ENCODE measurements at regions not wholly inside any gene's neighbourhood (a gene's known extent, or its start where the extent isn't known, plus 50 kb on each side); places are given as distances from the start of the nearest gene placed in this dataset.

DNA sequence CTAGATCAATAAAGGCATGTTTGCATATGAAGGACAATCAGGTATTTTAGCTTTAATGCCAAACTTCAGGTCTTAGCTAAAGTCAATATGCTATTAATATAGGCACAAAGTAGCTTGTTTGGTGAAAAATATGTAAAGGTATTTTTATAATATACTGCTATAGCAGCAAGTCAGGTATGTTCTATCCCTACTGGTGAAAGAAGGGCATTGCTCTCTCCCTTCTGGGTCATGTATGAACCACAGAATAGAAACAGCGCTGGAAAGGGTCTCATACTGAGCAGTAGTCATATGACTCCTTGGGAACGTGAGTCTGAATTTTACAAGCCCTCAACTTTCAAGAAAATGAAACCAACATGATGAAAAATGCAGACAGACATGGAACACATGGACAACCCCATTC is 314.6 kb downstream of the GRIN2B start:
- Histone ChIP-seq H2BK20ac (ENCODE audit: low read depth, low read length) (no peak overlapping the region), H3K18ac (ENCODE audit: low read depth, low read length) (no peak overlapping the region)

More for the DNA sequence above, 314.6 kb downstream of the GRIN2B start:
- H3K9me3 ChIP-seq (ENCODE audit: control insufficient read depth, insufficient read depth, low read length): no peaks in the 10 kb centered on the region
- no peaks in the 10 kb centered on the region for H4K20me1 ChIP-seq (ENCODE audit: insufficient read depth, low read length)
- ChIA-PET POLR2A (ENCODE audit: unreplicated experiment) (no interaction called here), CTCF (interaction anchor here (0.6 kb wide), 1 partner anchor 11 kb away, joined by 3 read pairs; no protein-coding TSS in a partner anchor)
- H3K4ac ChIP-seq (ENCODE audit: low read depth, low read length): no peak overlapping the region
- no peak overlapping the region for H2BK15ac ChIP-seq (ENCODE audit: low read depth, low read length)
- DNase-seq (no peak), ATAC-seq (ENCODE audit: low read depth) (no peak)
- no peak overlapping the region for H2BK120ac ChIP-seq (ENCODE audit: low read depth, low read length)
- H2AK9ac ChIP-seq (replicated peaks; ENCODE audit: low read depth, low read length, poor library complexity): no peak overlapping the region
- H4K5ac ChIP-seq (ENCODE audit: low read depth, low read length): no peak overlapping the region
- no peaks in the 10 kb centered on the region for H3K9me1 ChIP-seq (ENCODE audit: insufficient read depth, low read length)
- H4K91ac ChIP-seq (ENCODE audit: insufficient read depth, low read depth, low read length): no peak overlapping the region
- H3K14ac ChIP-seq (replicated peaks; ENCODE audit: low read depth, low read length): no peak overlapping the region
- H3K9ac ChIP-seq (ENCODE audit: low read depth, low read length): no peak overlapping the region
- dilution Hi-C loops (cut with HindIII; ENCODE audit: low sequenced_read_pairs, unreplicated experiment): no loop called here
- in situ Hi-C loops (cut with MboI; ENCODE audit: low sequenced_read_pairs): no loop called here
- no peak overlapping the region for H2AFZ ChIP-seq (replicated peaks; ENCODE audit: low read length, poor library complexity)
- H4K8ac ChIP-seq (ENCODE audit: low read depth in 2 of 2, low read length in 2 of 2): no peak overlapping the region
- H3K27me3 ChIP-seq (ENCODE audit: control insufficient read depth, insufficient read depth, low read length): no peaks in the 10 kb centered on the region
- H3K27ac ChIP-seq (ENCODE audit: insufficient read depth, low read length): no peak overlapping the region
- no TSS peak for BruUV-seq (replicated peaks)
- no CpG with 5 or more reads among the region's 2 CpGs for WGBS, 2 experiments (ENCODE audit: extremely low coverage in 2 of 2, insufficient read length in 1 of 2)
- no peak overlapping the region for H3K23ac ChIP-seq (ENCODE audit: low read depth, low read length)
- no peak overlapping the region for H3K56ac ChIP-seq (ENCODE audit: extremely low read depth, insufficient read depth, low read length)
- H2BK5ac ChIP-seq (ENCODE audit: low read depth, low read length, poor library complexity, severe bottlenecking): no peak overlapping the region
- H3K4me3 ChIP-seq (ENCODE audit: insufficient read depth, low read depth, low read length): no peak overlapping the region
- no peak for TF ChIP-seq MXI1 (IDR thresholded peaks at IDR 0.05; ENCODE audit: borderline replicate concordance, low read depth, low read length)
- TF ChIP-seq RAD21 (IDR thresholded peaks at IDR 0.05; ENCODE audit: low read length): no peak
- TF ChIP-seq POLR2A (IDR thresholded peaks at IDR 0.05; ENCODE audit: low read depth, low read length): no peak
- no peak for TF ChIP-seq BHLHE40 (IDR thresholded peaks at IDR 0.05; ENCODE audit: low read depth, low read length)
- no peak for TF ChIP-seq FOS (IDR thresholded peaks at IDR 0.05; ENCODE audit: low read depth, low read length)
- TF ChIP-seq, protein P1, sequence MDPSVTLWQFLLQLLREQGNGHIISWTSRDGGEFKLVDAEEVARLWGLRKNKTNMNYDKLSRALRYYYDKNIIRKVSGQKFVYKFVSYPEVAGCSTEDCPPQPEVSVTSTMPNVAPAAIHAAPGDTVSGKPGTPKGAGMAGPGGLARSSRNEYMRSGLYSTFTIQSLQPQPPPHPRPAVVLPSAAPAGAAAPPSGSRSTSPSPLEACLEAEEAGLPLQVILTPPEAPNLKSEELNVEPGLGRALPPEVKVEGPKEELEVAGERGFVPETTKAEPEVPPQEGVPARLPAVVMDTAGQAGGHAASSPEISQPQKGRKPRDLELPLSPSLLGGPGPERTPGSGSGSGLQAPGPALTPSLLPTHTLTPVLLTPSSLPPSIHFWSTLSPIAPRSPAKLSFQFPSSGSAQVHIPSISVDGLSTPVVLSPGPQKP (IDR thresholded peaks at IDR 0.05; ENCODE audit: borderline replicate concordance, low read depth, low read length): no peak
- H3K4me1 ChIP-seq (ENCODE audit: control insufficient read depth, insufficient read depth, low read length): no peaks in the 10 kb centered on the region
- H2AK5ac ChIP-seq (ENCODE audit: low read depth, low read length): no peak overlapping the region
- intact Hi-C loops (cut with micrococcal nuclease): no loop called here
- H3K36me3 ChIP-seq (ENCODE audit: control insufficient read depth, insufficient read depth, low read length): no peaks in the 10 kb centered on the region
- no peak overlapping the region for H3K4me2 ChIP-seq (ENCODE audit: low read depth, low read length)
- no peaks in the 10 kb centered on the region for H3K79me1 ChIP-seq (ENCODE audit: low read depth in 1 of 2, low read length in 2 of 2)

All from IMR-90 (cell line).